Fibroblast of mammary gland (primary cell): ENCODE measurements at regions not wholly inside any gene's neighbourhood (a gene's known extent, or its start where the extent isn't known, plus 50 kb on each side); places are given as distances from the start of the nearest gene placed in this dataset.

Source experiments
- DNase-seq: peaks from one replicate; pipeline ENCODE4 v3.0.0-alpha.2; 2010; ENCODE audit warnings: low read depth
- H3K4me3 ChIP-seq: 2 replicates; pipeline ENCODE4 v1.5.1; 2011; ENCODE audit warnings: low read depth, mild to moderate bottlenecking, low read length, moderate library complexity; ENCODE audit not compliant: control insufficient read depth
- CTCF ChIP-seq: conservative IDR thresholded peaks from 2 replicates; pipeline ENCODE4 v1.5.1; 2011; ENCODE audit warnings: low read depth, low read length, inconsistent platforms; ENCODE audit not compliant: control insufficient read depth, insufficient read depth

DNA sequence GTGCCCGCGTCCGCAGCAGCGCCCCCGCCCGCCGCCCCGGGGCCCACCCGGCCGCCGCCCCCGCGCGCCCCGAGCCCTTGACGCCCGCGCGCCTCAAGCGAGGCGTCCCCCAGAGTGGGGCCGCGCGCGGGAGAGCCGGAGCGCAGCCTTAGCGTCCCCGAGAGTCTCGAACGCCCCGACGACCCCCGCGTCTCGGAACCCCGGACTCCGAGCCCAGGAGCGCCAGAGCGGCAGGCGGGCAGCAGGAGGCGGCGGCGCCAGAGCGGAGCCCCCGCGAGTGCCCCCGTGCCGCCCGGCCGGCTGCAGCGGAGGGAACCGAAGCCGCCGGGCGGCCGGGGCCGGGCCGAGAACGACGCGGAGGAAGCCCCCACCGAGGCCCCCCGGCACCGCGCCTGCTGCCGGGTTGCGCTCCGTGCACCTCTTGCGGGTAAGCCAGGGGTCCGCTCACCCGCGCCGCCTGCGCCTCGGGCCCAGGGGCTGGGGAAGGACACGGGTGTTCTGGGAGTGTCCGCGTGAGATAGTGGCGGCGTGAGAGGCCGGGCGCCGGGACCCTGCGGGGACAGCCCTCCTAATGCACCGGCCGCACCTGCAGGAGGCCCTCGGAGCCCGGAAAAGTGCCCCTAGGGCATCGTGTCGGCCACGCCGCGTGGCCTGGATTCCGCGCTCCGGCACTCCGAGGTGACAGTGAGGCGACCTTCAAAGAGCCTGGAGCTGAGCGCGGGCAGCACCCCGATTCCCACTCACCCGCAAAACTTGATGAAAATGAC lies 52.0 kb upstream of the ULK4 start:
- peak overlapping the region; percentile 78 for H3K4me3 ChIP-seq
- no peak for DNase-seq
- TF ChIP-seq CTCF, result no peak

DNA sequence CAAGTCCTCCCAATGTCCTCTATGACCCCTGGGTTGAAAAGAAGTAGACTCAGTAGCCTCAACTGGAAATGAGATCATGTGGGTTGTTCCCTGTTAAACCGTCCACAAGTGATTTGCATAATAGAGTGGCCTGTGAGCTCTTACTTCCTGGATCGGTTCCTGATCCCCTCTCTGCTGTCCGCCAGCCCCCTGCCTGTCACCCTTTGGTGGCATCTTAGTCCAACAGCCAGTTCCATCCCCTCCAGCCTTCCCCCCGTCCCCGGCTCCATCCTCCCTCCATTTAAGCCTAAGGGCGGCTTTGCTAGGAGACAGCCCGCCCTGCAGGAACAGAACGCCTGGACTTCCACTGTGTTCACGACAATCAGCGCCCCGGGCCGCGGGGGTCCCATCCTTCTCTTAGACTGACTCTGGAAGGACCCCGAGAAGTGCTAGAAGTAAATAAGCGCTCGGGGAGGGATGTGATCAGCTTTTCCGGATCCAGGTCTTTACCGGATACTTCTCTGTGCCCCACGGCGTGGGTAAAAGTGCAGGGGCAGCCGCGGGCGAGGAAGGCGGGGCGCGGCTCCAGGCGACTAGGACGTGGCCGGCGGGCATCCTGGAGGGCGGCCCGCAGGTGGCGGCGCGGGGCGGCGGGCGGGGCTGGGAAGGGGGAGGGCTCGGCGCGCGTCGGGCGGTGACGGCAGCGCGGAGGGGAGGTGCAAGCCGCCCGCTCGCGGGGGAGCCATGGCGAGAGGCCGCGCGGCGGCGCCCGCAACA lies 51.2 kb upstream of the ULK4 start:
- DNase-seq, result peak; percentile 53
- no peak for TF ChIP-seq CTCF
- peak overlapping the region; percentile 64 for H3K4me3 ChIP-seq

- no peak for DNase-seq
- TF ChIP-seq CTCF, result no peak
- no peak overlapping the region for H3K4me3 ChIP-seq
Measured at GRCh38 chr3:42012383-42012934, 50.6 kb upstream of the ULK4 start.
